H9 (cell line): ENCODE measurements at regions not wholly inside any gene's neighbourhood (a gene's known extent, or its start where the extent isn't known, plus 50 kb on each side); places are given as distances from the start of the nearest gene placed in this dataset.

Experiments used
- DNase-seq: peaks from one replicate; pipeline ENCODE4 v3.0.0-alpha.2; 2017
- H2AFZ ChIP-seq: one replicate; pipeline ENCODE4 v1.6.1; 2013; ENCODE audit warnings: mild to moderate bottlenecking, low read length, control low read depth, moderate library complexity
- H2AK5ac ChIP-seq: 2 replicates; pipeline ENCODE4 v1.6.1; 2013; ENCODE audit warnings: low read length, control low read depth, mixed read lengths; ENCODE audit not compliant: insufficient read length
- H2BK120ac ChIP-seq: one replicate; pipeline ENCODE4 v1.6.1; 2013; ENCODE audit warnings: low read depth, mild to moderate bottlenecking, low read length, control low read depth, inconsistent platforms; ENCODE audit not compliant: poor library complexity, severe bottlenecking
- H2BK12ac ChIP-seq: 2 replicates; pipeline ENCODE4 v1.6.1; 2013; ENCODE audit warnings: low read length, control low read depth, mixed read lengths, low read depth; ENCODE audit not compliant: insufficient read length
- H2BK15ac ChIP-seq: 2 replicates; pipeline ENCODE4 v1.6.1; 2013; ENCODE audit warnings: low read depth, low read length, control low read depth
- H2BK20ac ChIP-seq: one replicate; pipeline ENCODE4 v1.6.1; 2013; ENCODE audit warnings: low read depth, mild to moderate bottlenecking, low read length, control low read depth, inconsistent platforms; ENCODE audit not compliant: poor library complexity, severe bottlenecking
- H2BK5ac ChIP-seq: 2 replicates; pipeline ENCODE4 v1.6.1; 2013; ENCODE audit warnings: low read length, control low read depth, mixed read lengths; ENCODE audit not compliant: insufficient read length
- H3K14ac ChIP-seq: 2 replicates; pipeline ENCODE4 v1.6.1; 2013; ENCODE audit warnings: low read length, control low read depth; ENCODE audit not compliant: insufficient read depth
- H3K18ac ChIP-seq: 2 replicates; pipeline ENCODE4 v1.6.1; 2013; ENCODE audit warnings: low read depth, mild to moderate bottlenecking, mixed read lengths, low read length, control low read depth; ENCODE audit not compliant: insufficient read length
- H3K23ac ChIP-seq: 2 replicates; pipeline ENCODE4 v1.6.1; 2013; ENCODE audit warnings: low read length, control low read depth, mixed read lengths, low read depth; ENCODE audit not compliant: insufficient read length
- H3K23me2 ChIP-seq: 2 replicates; pipeline ENCODE4 v1.6.1; 2013; ENCODE audit warnings: low read depth, mild to moderate bottlenecking, mixed read lengths, low read length, control low read depth; ENCODE audit not compliant: insufficient read length, poor library complexity, severe bottlenecking
- H3K27ac ChIP-seq: 2 replicates; pipeline ENCODE4 v1.5.1; 2013; ENCODE audit warnings: low read length, control low read depth, mixed read lengths, low read depth; ENCODE audit not compliant: insufficient read length
- H3K27me3 ChIP-seq: 2 replicates; pipeline ENCODE4 v1.6.1; 2013; ENCODE audit warnings: low read length, control low read depth, inconsistent platforms; ENCODE audit not compliant: insufficient read depth
- H3K4ac ChIP-seq: 2 replicates; pipeline ENCODE4 v1.6.1; 2013; ENCODE audit warnings: low read depth, mild to moderate bottlenecking, control low read depth, inconsistent platforms, low read length, moderate library complexity
- H3K4me1 ChIP-seq: 2 replicates; pipeline ENCODE4 v1.6.1; 2013; ENCODE audit warnings: low read length, control low read depth, inconsistent platforms; ENCODE audit not compliant: insufficient read depth
- H3K4me2 ChIP-seq: 2 replicates; pipeline ENCODE4 v1.6.1; 2013; ENCODE audit warnings: low read length, control low read depth, mixed read lengths; ENCODE audit not compliant: insufficient read length, insufficient read depth
- H3K56ac ChIP-seq: 2 replicates; pipeline ENCODE4 v1.6.1; 2013; ENCODE audit warnings: low read depth, mild to moderate bottlenecking, mixed read lengths, low read length, control low read depth; ENCODE audit not compliant: insufficient read length
- H3K79me1 ChIP-seq: 2 replicates; pipeline ENCODE4 v1.6.1; 2013; ENCODE audit warnings: low read depth, mild to moderate bottlenecking, moderate library complexity, low read length, control low read depth, inconsistent platforms; ENCODE audit not compliant: insufficient read depth, poor library complexity, severe bottlenecking
- H3K79me2 ChIP-seq: 2 replicates; pipeline ENCODE4 v1.6.1; 2013; ENCODE audit warnings: low read length, control low read depth, inconsistent platforms; ENCODE audit not compliant: insufficient read depth
- H3K9ac ChIP-seq: 2 replicates; pipeline ENCODE4 v1.6.1; 2013; ENCODE audit warnings: low read length, control low read depth, mixed read lengths; ENCODE audit not compliant: insufficient read length; ENCODE audit errors: extremely low read depth
- H3K9me3 ChIP-seq: one replicate; pipeline ENCODE4 v1.6.1; 2013; ENCODE audit warnings: low read depth, low read length, inconsistent platforms; ENCODE audit not compliant: control insufficient read depth
- H3T11ph ChIP-seq: one replicate; pipeline ENCODE4 v1.6.1; 2013; ENCODE audit warnings: mild to moderate bottlenecking, low read length, control low read depth, inconsistent platforms
- H4K20me1 ChIP-seq: one replicate; pipeline ENCODE4 v1.6.1; 2013; ENCODE audit not compliant: control insufficient read depth, insufficient read length, insufficient read depth
- H4K5ac ChIP-seq: 2 replicates; pipeline ENCODE4 v1.6.1; 2013; ENCODE audit warnings: low read depth, mild to moderate bottlenecking, mixed read lengths, low read length, control low read depth; ENCODE audit not compliant: insufficient read length
- H4K8ac ChIP-seq: replicated peaks from 2 replicates; pipeline ENCODE4 v1.6.1; 2013; ENCODE audit warnings: low read length, control low read depth, mixed read lengths, low read depth; ENCODE audit not compliant: insufficient read length
- H4K91ac ChIP-seq: 2 replicates; pipeline ENCODE4 v1.6.1; 2013; ENCODE audit warnings: low read depth, mild to moderate bottlenecking, moderate library complexity, mixed read lengths, low read length, control low read depth; ENCODE audit not compliant: insufficient read length
- H3K27ac Mint-ChIP-seq, 3 experiments: 2 replicates in 2 of 3; 3 replicates in 1 of 3; pipeline ENCODE4 v1.8.0; 2020 to 2021; ENCODE audit warnings: mixed read lengths in 3 of 3, mild to moderate bottlenecking in 1 of 3, moderate library complexity in 1 of 3
- H3K27me3 Mint-ChIP-seq: 2 replicates; pipeline ENCODE4 v1.8.0; 2021; ENCODE audit warnings: low read depth, mild to moderate bottlenecking, moderate library complexity, mixed read lengths
- H3K36me3 Mint-ChIP-seq, 3 experiments: 2 replicates in 2 of 3; 3 replicates in 1 of 3; pipeline ENCODE4 v1.8.0; 2020 to 2021; ENCODE audit warnings: low read depth in 3 of 3, mixed read lengths in 3 of 3; ENCODE audit not compliant: insufficient read depth in 1 of 3
- H3K4me1 Mint-ChIP-seq, 2 experiments: 2 replicates each; pipeline ENCODE4 v1.8.0; 2020; ENCODE audit warnings: mixed read lengths in 2 of 2
- H3K4me3 Mint-ChIP-seq, 2 experiments: 2 replicates in 1 of 2; 3 replicates in 1 of 2; pipeline ENCODE4 v1.8.0; 2020 to 2021; ENCODE audit warnings: mild to moderate bottlenecking in 2 of 2, mixed read lengths in 2 of 2, moderate library complexity in 1 of 2
- H3K9me3 Mint-ChIP-seq, 2 experiments: 2 replicates in 1 of 2; 3 replicates in 1 of 2; pipeline ENCODE4 v1.8.0; 2020; ENCODE audit warnings: mild to moderate bottlenecking in 2 of 2, mixed read lengths in 2 of 2, moderate library complexity in 1 of 2
- CTCF ChIP-seq: fragments of 200-600 bp; sonication (generic); conservative IDR thresholded peaks from 3 replicates; pipeline ENCODE4 v1.8.0; 2021; ENCODE audit warnings: antibody characterized with exemption, mild to moderate bottlenecking
- WGBS: extraction: QIAGEN DNeasy Blood & Tissue Kit; methylation state at CpG from one replicate; pipeline ENCODE4 v1.1.7; 2013; ENCODE audit warnings: missing lambda C conversion rate, low lambda C conversion rate, mixed read lengths; ENCODE audit not compliant: insufficient read length; ENCODE audit errors: extremely low coverage; 5-methylcytosine and 5-hydroxymethylcytosine counted together

GRCh38 chr6:147782302-147782701, 273.8 kb downstream of the SAMD5 start:
- no peaks in the 10 kb centered on the region for H3K79me1 ChIP-seq
- no peak overlapping the region for H3K23ac ChIP-seq
- H4K5ac ChIP-seq, result no peak overlapping the region
- Mint-ChIP-seq H3K27me3 (no peaks in the 10 kb centered on the region; the same call in 1 of the 2 replicates), H3K27ac (no peak overlapping the region), H3K4me1 (no peaks in the 10 kb centered on the region), H3K9me3 (no peaks in the 10 kb centered on the region), H3K36me3 (no peaks in the 10 kb centered on the region), H3K4me3 (no peak overlapping the region)
- H3K4ac ChIP-seq, result no peak overlapping the region
- no peaks in the 10 kb centered on the region for H3K9me3 ChIP-seq
- no peak overlapping the region for H3K4me2 ChIP-seq
- no peaks in the 10 kb centered on the region for H3K27me3 ChIP-seq
- no peak overlapping the region for H3T11ph ChIP-seq
- DNase-seq, result no peak
- H2AFZ ChIP-seq, result no peak overlapping the region
- H3K79me2 ChIP-seq, result no peaks in the 10 kb centered on the region
- no peaks in the 10 kb centered on the region for H3K4me1 ChIP-seq
- H4K8ac ChIP-seq, result no peak overlapping the region
- H3K14ac ChIP-seq, result no peak overlapping the region
- H2BK5ac ChIP-seq, result no peak overlapping the region
- H3K56ac ChIP-seq, result no peak overlapping the region
- no peak overlapping the region for H4K91ac ChIP-seq
- no peak overlapping the region for H2AK5ac ChIP-seq
- H3K23me2 ChIP-seq, result no peaks in the 10 kb centered on the region
- H3K9ac ChIP-seq, result no peak overlapping the region
- H3K27ac ChIP-seq, result no peak overlapping the region
- no CpG with 5 or more reads among the region's 3 CpGs for WGBS
- H2BK15ac ChIP-seq, result no peak overlapping the region
- no peak overlapping the region for H2BK120ac ChIP-seq
- no peak overlapping the region for H2BK12ac ChIP-seq
- TF ChIP-seq CTCF, result no peak
- no peak overlapping the region for H3K18ac ChIP-seq
- H2BK20ac ChIP-seq, result no peak overlapping the region
- no peaks in the 10 kb centered on the region for H4K20me1 ChIP-seq
